IMR-90 (cell line): ENCODE measurements at regions not wholly inside any gene's neighbourhood (a gene's known extent, or its start where the extent isn't known, plus 50 kb on each side); places are given as distances from the start of the nearest gene placed in this dataset.

ENCODE experiments used
- ATAC-seq: fragments of 200-7000 bp; cut with Tn5 transposase; 2 replicates; pipeline ENCODE4 v1.9.1; 2020; ENCODE audit warnings: low read depth, mild to moderate bottlenecking, moderate library complexity
- BruUV-seq: library from RNA; stranded (reverse); fragments of 400-500 nt; replicated peaks from 2 replicates; lab custom pipeline; 2021; lab: Mats Ljungman, UMichigan
- CTCF ChIA-PET: fragments of 300-600 bp; formaldehyde crosslinking; extraction: SDS; loops from one replicate; lab custom pipeline; 2021; ENCODE audit warnings: antibody characterized with exemption; lab: Yijun Ruan, JAX
- POLR2A ChIA-PET: fragments of 300-600 bp; sonication (Branson Sonifier 250); formaldehyde crosslinking; loops from one replicate; lab custom pipeline; 2022; ENCODE audit warnings: antibody characterized with exemption; ENCODE audit not compliant: unreplicated experiment; lab: Charles Lee
- DNase-seq: peaks from one replicate; pipeline ENCODE4 v3.0.0; 2013
- H2AFZ ChIP-seq: replicated peaks from 2 replicates; pipeline ENCODE3; 2013; ENCODE audit warnings: low read length, mild to moderate bottlenecking; ENCODE audit not compliant: poor library complexity
- H2AK5ac ChIP-seq: 2 replicates; pipeline ENCODE4 v1.6.1; 2013; ENCODE audit warnings: low read depth, low read length, inconsistent platforms
- H2AK9ac ChIP-seq: replicated peaks from 2 replicates; pipeline ENCODE3; 2013; ENCODE audit warnings: mild to moderate bottlenecking, low read depth, low read length, moderate library complexity; ENCODE audit not compliant: poor library complexity
- H2BK120ac ChIP-seq: 2 replicates; pipeline ENCODE4 v1.6.1; 2013; ENCODE audit warnings: low read depth, low read length, inconsistent platforms
- H2BK15ac ChIP-seq: 3 replicates; pipeline ENCODE4 v1.6.1; 2013; ENCODE audit warnings: low read depth, low read length, inconsistent platforms
- H2BK20ac ChIP-seq: 2 replicates; pipeline ENCODE4 v1.6.1; 2013; ENCODE audit warnings: low read depth, mild to moderate bottlenecking, inconsistent platforms, low read length, moderate library complexity
- H2BK5ac ChIP-seq: 2 replicates; pipeline ENCODE4 v1.6.1; 2013; ENCODE audit warnings: mild to moderate bottlenecking, low read depth, low read length, inconsistent platforms; ENCODE audit not compliant: poor library complexity, severe bottlenecking
- H3K14ac ChIP-seq: replicated peaks from 2 replicates; pipeline ENCODE4 v1.6.1; 2013; ENCODE audit warnings: low read depth, low read length, inconsistent platforms
- H3K18ac ChIP-seq: 2 replicates; pipeline ENCODE4 v1.6.1; 2013; ENCODE audit warnings: low read depth, low read length, control low read depth
- H3K23ac ChIP-seq: 2 replicates; pipeline ENCODE4 v1.6.1; 2013; ENCODE audit warnings: low read depth, low read length, inconsistent platforms
- H3K27ac ChIP-seq: 2 replicates; pipeline ENCODE4 v1.5.1; 2013; ENCODE audit warnings: mild to moderate bottlenecking, control low read depth, low read length; ENCODE audit not compliant: insufficient read depth
- H3K27me3 ChIP-seq: 2 replicates; pipeline ENCODE4 v1.6.1; 2013; ENCODE audit warnings: low read length; ENCODE audit not compliant: control insufficient read depth, insufficient read depth
- H3K36me3 ChIP-seq: 2 replicates; pipeline ENCODE4 v1.6.1; 2013; ENCODE audit warnings: low read length, mixed read lengths; ENCODE audit not compliant: control insufficient read depth, insufficient read depth
- H3K4ac ChIP-seq: 2 replicates; pipeline ENCODE4 v1.6.1; 2013; ENCODE audit warnings: low read depth, low read length, inconsistent platforms
- H3K4me1 ChIP-seq: 2 replicates; pipeline ENCODE4 v1.6.1; 2013; ENCODE audit warnings: low read length, mixed read lengths; ENCODE audit not compliant: control insufficient read depth, insufficient read depth
- H3K4me2 ChIP-seq: 2 replicates; pipeline ENCODE4 v1.6.1; 2013; ENCODE audit warnings: low read depth, mild to moderate bottlenecking, control low read depth, low read length, moderate library complexity
- H3K4me3 ChIP-seq: 2 replicates; pipeline ENCODE4 v1.5.1; 2013; ENCODE audit warnings: low read depth, mild to moderate bottlenecking, control low read depth, low read length, moderate library complexity; ENCODE audit not compliant: insufficient read depth
- H3K56ac ChIP-seq: 2 replicates; pipeline ENCODE4 v1.6.1; 2013; ENCODE audit warnings: low read length, inconsistent platforms; ENCODE audit not compliant: insufficient read depth; ENCODE audit errors: extremely low read depth
- H3K79me1 ChIP-seq, 2 experiments: 2 replicates each; pipeline ENCODE4 v1.6.1; 2013; ENCODE audit warnings: low read length in 2 of 2, inconsistent platforms in 1 of 2, low read depth in 1 of 2
- H3K9ac ChIP-seq: 2 replicates; pipeline ENCODE4 v1.6.1; 2013; ENCODE audit warnings: low read depth, low read length, control low read depth
- H3K9me1 ChIP-seq: 2 replicates; pipeline ENCODE4 v1.6.1; 2013; ENCODE audit warnings: low read length, inconsistent platforms; ENCODE audit not compliant: insufficient read depth
- H3K9me3 ChIP-seq: 2 replicates; pipeline ENCODE4 v1.6.1; 2013; ENCODE audit warnings: low read length; ENCODE audit not compliant: control insufficient read depth, insufficient read depth
- H4K20me1 ChIP-seq: 2 replicates; pipeline ENCODE4 v1.6.1; 2013; ENCODE audit warnings: low read length, inconsistent platforms; ENCODE audit not compliant: insufficient read depth
- H4K5ac ChIP-seq: 2 replicates; pipeline ENCODE4 v1.6.1; 2013; ENCODE audit warnings: mild to moderate bottlenecking, low read depth, low read length, control low read depth
- H4K8ac ChIP-seq, 2 experiments: 2 replicates each; pipeline ENCODE4 v1.6.1; 2013; ENCODE audit warnings: low read depth in 2 of 2, low read length in 2 of 2, control low read depth in 1 of 2, inconsistent platforms in 1 of 2
- H4K91ac ChIP-seq: 2 replicates; pipeline ENCODE4 v1.6.1; 2013; ENCODE audit warnings: low read depth, low read length, inconsistent platforms; ENCODE audit not compliant: insufficient read depth
- BHLHE40 ChIP-seq: fragments of 150-350 bp; IDR thresholded peaks from 2 replicates; pipeline ENCODE4 v1.6.1; 2016; ENCODE audit warnings: mild to moderate bottlenecking, low read depth, low read length
- CEBPB ChIP-seq: IDR thresholded peaks from 2 replicates; pipeline ENCODE4 v1.6.1; 2012; ENCODE audit warnings: low read depth, low read length, improper control_type of control experiment
- CHD1 ChIP-seq: IDR thresholded peaks from 2 replicates; pipeline ENCODE4 v1.6.1; 2012; ENCODE audit warnings: low read depth, low read length, improper control_type of control experiment
- FOS ChIP-seq: fragments of 150-350 bp; IDR thresholded peaks from 2 replicates; pipeline ENCODE4 v1.6.1; 2016; ENCODE audit warnings: low read depth, low read length
- MAFK ChIP-seq: IDR thresholded peaks from 2 replicates; pipeline ENCODE4 v1.6.1; 2012; ENCODE audit warnings: low read depth, low read length, improper control_type of control experiment
- RAD21 ChIP-seq: IDR thresholded peaks from 2 replicates; pipeline ENCODE4 v1.6.1; 2012; ENCODE audit warnings: low read length, improper control_type of control experiment
- RCOR1 ChIP-seq: IDR thresholded peaks from 2 replicates; pipeline ENCODE4 v1.6.1; 2012; ENCODE audit warnings: mild to moderate bottlenecking, low read length, improper control_type of control experiment; ENCODE audit not compliant: insufficient replicate concordance
- SMC3 ChIP-seq: fragments of 150-350 bp; IDR thresholded peaks from 2 replicates; pipeline ENCODE4 v1.6.1; 2016; ENCODE audit warnings: low read depth, mild to moderate bottlenecking, antibody characterized with exemption, low read length, moderate library complexity
- dilution Hi-C: fragments of 300-500 bp; cut with HindIII; formaldehyde crosslinking; loops from one replicate; pipeline ENCODE4 v1.14.3; 2018; ENCODE audit warnings: low sequenced_read_pairs; ENCODE audit not compliant: unreplicated experiment
- in situ Hi-C: fragments of 300-500 bp; cut with MboI; formaldehyde crosslinking; loops from 3 replicates; pipeline ENCODE4 v1.14.3; 2019; ENCODE audit warnings: low sequenced_read_pairs, inconsistent platforms, mixed read lengths
- intact Hi-C: fragments of 100-400 bp; cut with micrococcal nuclease; formaldehyde crosslinking; loops from 2 replicates; pipeline ENCODE4 v1.10.0; 2022
- TF ChIP-seq, protein P1 (sequence below): fragments of 150-350 bp; IDR thresholded peaks from 2 replicates; pipeline ENCODE4 v1.6.1; 2017; ENCODE audit warnings: mild to moderate bottlenecking, antibody characterized with exemption, low read length, low read depth
- TF ChIP-seq, protein P2 (sequence below): conservative IDR thresholded peaks from 2 replicates; pipeline ENCODE4 v1.5.1; 2012; ENCODE audit warnings: mild to moderate bottlenecking, low read depth, low read length, improper control_type of control experiment

DNA sequence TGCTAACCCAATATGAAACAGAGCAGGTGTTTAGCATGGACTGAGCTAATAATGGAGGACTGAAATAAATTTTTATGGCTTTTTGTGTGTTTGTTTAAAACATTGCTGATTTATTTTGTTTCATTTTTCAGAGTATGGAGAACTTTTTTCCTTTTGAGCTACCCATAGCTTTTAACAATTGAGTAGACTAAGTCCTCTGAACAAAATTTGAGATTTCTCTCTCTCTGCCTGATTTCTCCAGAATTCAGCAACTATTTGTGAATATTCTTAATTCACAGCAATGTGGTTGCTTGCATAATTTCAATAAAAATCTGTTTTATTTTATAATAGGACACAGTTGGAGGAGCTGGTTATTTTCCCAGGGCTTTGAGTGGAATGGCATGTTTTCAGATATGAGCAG lies 103.7 kb downstream of the TPBG start:
- no TSS peak for BruUV-seq
- H3K56ac ChIP-seq = no peak overlapping the region
- no peak for TF ChIP-seq FOS
- no peak for TF ChIP-seq BHLHE40
- no peak for TF ChIP-seq CHD1
- TF ChIP-seq SMC3 = no peak
- no peak for TF ChIP-seq CEBPB
- TF ChIP-seq RCOR1 = no peak
- TF ChIP-seq, protein P1, sequence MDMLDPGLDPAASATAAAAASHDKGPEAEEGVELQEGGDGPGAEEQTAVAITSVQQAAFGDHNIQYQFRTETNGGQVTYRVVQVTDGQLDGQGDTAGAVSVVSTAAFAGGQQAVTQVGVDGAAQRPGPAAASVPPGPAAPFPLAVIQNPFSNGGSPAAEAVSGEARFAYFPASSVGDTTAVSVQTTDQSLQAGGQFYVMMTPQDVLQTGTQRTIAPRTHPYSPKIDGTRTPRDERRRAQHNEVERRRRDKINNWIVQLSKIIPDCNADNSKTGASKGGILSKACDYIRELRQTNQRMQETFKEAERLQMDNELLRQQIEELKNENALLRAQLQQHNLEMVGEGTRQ = no peak
- TF ChIP-seq, protein P2, sequence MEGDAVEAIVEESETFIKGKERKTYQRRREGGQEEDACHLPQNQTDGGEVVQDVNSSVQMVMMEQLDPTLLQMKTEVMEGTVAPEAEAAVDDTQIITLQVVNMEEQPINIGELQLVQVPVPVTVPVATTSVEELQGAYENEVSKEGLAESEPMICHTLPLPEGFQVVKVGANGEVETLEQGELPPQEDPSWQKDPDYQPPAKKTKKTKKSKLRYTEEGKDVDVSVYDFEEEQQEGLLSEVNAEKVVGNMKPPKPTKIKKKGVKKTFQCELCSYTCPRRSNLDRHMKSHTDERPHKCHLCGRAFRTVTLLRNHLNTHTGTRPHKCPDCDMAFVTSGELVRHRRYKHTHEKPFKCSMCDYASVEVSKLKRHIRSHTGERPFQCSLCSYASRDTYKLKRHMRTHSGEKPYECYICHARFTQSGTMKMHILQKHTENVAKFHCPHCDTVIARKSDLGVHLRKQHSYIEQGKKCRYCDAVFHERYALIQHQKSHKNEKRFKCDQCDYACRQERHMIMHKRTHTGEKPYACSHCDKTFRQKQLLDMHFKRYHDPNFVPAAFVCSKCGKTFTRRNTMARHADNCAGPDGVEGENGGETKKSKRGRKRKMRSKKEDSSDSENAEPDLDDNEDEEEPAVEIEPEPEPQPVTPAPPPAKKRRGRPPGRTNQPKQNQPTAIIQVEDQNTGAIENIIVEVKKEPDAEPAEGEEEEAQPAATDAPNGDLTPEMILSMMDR = no peak
- no peak for TF ChIP-seq MAFK
- no peak for TF ChIP-seq RAD21
- no peak overlapping the region for H3K23ac ChIP-seq
- no peak overlapping the region for H3K4ac ChIP-seq
- no peaks in the 10 kb centered on the region for H4K20me1 ChIP-seq
- no peaks in the 10 kb centered on the region for H3K9me3 ChIP-seq
- H4K91ac ChIP-seq = no peak overlapping the region
- H3K27ac ChIP-seq = no peak overlapping the region
- POLR2A ChIA-PET = no interaction called here
- dilution Hi-C loops = no loop called here
- no peak overlapping the region for H2AK5ac ChIP-seq
- no peak for ATAC-seq
- H3K14ac ChIP-seq = no peak overlapping the region
- H2BK15ac ChIP-seq = no peak overlapping the region
- H3K4me1 ChIP-seq = no peaks in the 10 kb centered on the region
- H3K9me1 ChIP-seq = no peaks in the 10 kb centered on the region
- H3K4me2 ChIP-seq = no peak overlapping the region
- H3K4me3 ChIP-seq = no peak overlapping the region
- H2BK20ac ChIP-seq = no peak overlapping the region
- H4K5ac ChIP-seq = no peak overlapping the region
- in situ Hi-C loops = no loop called here
- no peaks in the 10 kb centered on the region for H3K27me3 ChIP-seq
- intact Hi-C loops = no loop called here
- DNase-seq = no peak
- H4K8ac ChIP-seq = no peak overlapping the region
- H2BK5ac ChIP-seq = no peak overlapping the region
- CTCF ChIA-PET = interaction anchor here (0.6 to 0.8 kb wide), 2 partner anchors 13 to 552 kb away, joined by 4 to 5 read pairs; no protein-coding TSS in a partner anchor
- no peak overlapping the region for H3K18ac ChIP-seq
- no peak overlapping the region for H2AK9ac ChIP-seq
- H2AFZ ChIP-seq = no peak overlapping the region
- H3K36me3 ChIP-seq = no peaks in the 10 kb centered on the region
- no peak overlapping the region for H3K9ac ChIP-seq
- H2BK120ac ChIP-seq = no peak overlapping the region
- no peaks in the 10 kb centered on the region for H3K79me1 ChIP-seq
